ENCODE measurements at regions not wholly inside any gene's neighbourhood (a gene's known extent, or its start where the extent isn't known, plus 50 kb on each side); places are given as distances from the start of the nearest gene placed in this dataset.

DNA sequence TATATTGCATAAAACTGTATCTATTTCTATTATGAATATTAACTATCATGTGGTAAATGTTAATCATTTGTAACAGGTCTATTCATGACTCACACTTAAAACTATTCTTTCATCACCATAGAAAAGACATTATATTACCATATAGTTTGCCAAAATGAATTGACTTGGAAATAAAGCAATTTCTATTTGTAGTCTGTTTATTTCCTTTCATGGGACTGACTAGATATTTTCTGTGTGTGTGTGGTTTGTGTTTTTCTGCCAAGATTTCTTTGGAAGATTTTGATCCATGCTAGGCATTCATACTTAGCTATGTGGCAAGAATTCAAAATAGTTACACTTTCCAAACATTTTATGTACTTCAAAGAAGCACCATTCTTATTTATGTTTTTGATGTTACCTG lies 522.5 kb upstream of the AGTR1 start:
- no peak overlapping the region for H3K9ac ChIP-seq (ENCODE audit: low read length)
- no peaks in the 10 kb centered on the region for H3K9me3 ChIP-seq (ENCODE audit: insufficient read depth, low read length)
- H3K4me2 ChIP-seq (ENCODE audit: low read depth, low read length, poor library complexity, severe bottlenecking), result no peak overlapping the region
- no peaks in the 10 kb centered on the region for H3K79me2 ChIP-seq (ENCODE audit: insufficient read depth, low read length)
- H3K27me3 ChIP-seq (ENCODE audit: low read length), result no peaks in the 10 kb centered on the region
- no peak overlapping the region for H3K27ac ChIP-seq (ENCODE audit: low read depth, low read length)
- no peaks in the 10 kb centered on the region for H3K36me3 ChIP-seq (ENCODE audit: low read length)
- H3K9me2 ChIP-seq (replicated peaks; ENCODE audit: insufficient read depth, low read length), result no peaks in the 10 kb centered on the region
- H3F3A ChIP-seq (ENCODE audit: insufficient read depth), result no peaks in the 10 kb centered on the region
- H3K4me3 ChIP-seq (ENCODE audit: insufficient read depth, low read length, poor library complexity, severe bottlenecking), result no peak overlapping the region
- no peak overlapping the region for H2AFZ ChIP-seq (ENCODE audit: low read depth, low read length, severe bottlenecking)
- TF ChIP-seq, protein P1, sequence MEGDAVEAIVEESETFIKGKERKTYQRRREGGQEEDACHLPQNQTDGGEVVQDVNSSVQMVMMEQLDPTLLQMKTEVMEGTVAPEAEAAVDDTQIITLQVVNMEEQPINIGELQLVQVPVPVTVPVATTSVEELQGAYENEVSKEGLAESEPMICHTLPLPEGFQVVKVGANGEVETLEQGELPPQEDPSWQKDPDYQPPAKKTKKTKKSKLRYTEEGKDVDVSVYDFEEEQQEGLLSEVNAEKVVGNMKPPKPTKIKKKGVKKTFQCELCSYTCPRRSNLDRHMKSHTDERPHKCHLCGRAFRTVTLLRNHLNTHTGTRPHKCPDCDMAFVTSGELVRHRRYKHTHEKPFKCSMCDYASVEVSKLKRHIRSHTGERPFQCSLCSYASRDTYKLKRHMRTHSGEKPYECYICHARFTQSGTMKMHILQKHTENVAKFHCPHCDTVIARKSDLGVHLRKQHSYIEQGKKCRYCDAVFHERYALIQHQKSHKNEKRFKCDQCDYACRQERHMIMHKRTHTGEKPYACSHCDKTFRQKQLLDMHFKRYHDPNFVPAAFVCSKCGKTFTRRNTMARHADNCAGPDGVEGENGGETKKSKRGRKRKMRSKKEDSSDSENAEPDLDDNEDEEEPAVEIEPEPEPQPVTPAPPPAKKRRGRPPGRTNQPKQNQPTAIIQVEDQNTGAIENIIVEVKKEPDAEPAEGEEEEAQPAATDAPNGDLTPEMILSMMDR (IDR thresholded peaks at IDR 0.05; ENCODE audit: insufficient read depth, low read length, poor library complexity, severe bottlenecking), result no peak
- TF ChIP-seq EZH2phosphoT487 (conservative IDR thresholded peaks at IDR 0.05; ENCODE audit: low read length), result no peak
- no peaks in the 10 kb centered on the region for H4K20me1 ChIP-seq (ENCODE audit: low read depth, low read length)

DNA sequence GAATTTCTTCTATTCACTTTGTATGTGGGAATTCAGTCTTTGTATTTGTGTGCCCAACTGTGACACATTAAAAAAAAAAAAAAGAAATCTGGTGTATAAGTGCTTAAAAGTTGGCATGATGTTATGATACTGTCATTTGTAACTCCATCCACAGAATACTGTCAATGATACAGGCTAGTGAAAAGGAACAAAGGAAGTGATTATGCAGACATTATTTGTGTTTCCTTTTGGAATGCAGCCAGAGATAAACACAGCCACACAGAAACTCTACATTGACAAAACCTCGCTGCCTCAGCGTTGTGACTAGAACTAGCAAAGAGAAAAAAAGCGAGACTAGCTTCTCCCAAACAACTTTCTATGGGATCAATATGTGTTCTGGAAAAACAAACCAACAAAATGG lies 519.2 kb upstream of the AGTR1 start:
- H3K9me2 ChIP-seq (replicated peaks; ENCODE audit: insufficient read depth, low read length), result no peaks in the 10 kb centered on the region
- no peak overlapping the region for H3K9ac ChIP-seq (ENCODE audit: low read length)
- H4K20me1 ChIP-seq (ENCODE audit: low read depth, low read length), result no peaks in the 10 kb centered on the region
- no peaks in the 10 kb centered on the region for H3K9me3 ChIP-seq (ENCODE audit: insufficient read depth, low read length)
- H2AFZ ChIP-seq (ENCODE audit: low read depth, low read length, severe bottlenecking), result no peak overlapping the region
- no peak overlapping the region for H3K4me3 ChIP-seq (ENCODE audit: insufficient read depth, low read length, poor library complexity, severe bottlenecking)
- no peak for TF ChIP-seq EZH2phosphoT487 (conservative IDR thresholded peaks at IDR 0.05; ENCODE audit: low read length)
- TF ChIP-seq, protein P1 (IDR thresholded peaks at IDR 0.05; ENCODE audit: insufficient read depth, low read length, poor library complexity, severe bottlenecking), result no peak
- H3K27me3 ChIP-seq (ENCODE audit: low read length), result no peaks in the 10 kb centered on the region
- H3K27ac ChIP-seq (ENCODE audit: low read depth, low read length), result no peak overlapping the region
- H3K79me2 ChIP-seq (ENCODE audit: insufficient read depth, low read length), result no peaks in the 10 kb centered on the region
- no peaks in the 10 kb centered on the region for H3K36me3 ChIP-seq (ENCODE audit: low read length)
- no peaks in the 10 kb centered on the region for H3F3A ChIP-seq (ENCODE audit: insufficient read depth)
- H3K4me2 ChIP-seq (ENCODE audit: low read depth, low read length, poor library complexity, severe bottlenecking), result no peak overlapping the region

DNA sequence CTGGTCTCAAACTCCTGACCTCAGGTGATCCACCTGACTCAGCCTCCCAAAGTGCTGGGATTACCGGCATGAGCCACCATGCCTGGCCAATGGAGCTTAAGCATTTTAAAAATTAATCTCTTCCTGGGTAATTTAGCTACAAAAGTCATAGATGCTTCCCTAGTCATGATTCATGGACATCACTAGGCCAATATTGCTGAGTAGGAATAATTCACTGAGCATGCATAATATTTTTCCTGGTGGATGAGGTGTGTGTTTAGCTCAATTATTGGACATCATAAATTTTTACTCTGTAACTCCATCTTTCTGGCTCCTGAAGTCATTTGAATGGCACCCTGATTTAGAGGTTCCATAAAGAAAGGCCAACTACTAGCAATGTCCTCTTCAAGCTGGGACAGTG lies 512.9 kb upstream of the AGTR1 start:
- H3K27me3 ChIP-seq (ENCODE audit: low read length), result no peaks in the 10 kb centered on the region
- no peaks in the 10 kb centered on the region for H3F3A ChIP-seq (ENCODE audit: insufficient read depth)
- no peaks in the 10 kb centered on the region for H3K9me3 ChIP-seq (ENCODE audit: insufficient read depth, low read length)
- no peaks in the 10 kb centered on the region for H4K20me1 ChIP-seq (ENCODE audit: low read depth, low read length)
- no peaks in the 10 kb centered on the region for H3K79me2 ChIP-seq (ENCODE audit: insufficient read depth, low read length)
- no peak overlapping the region for H3K9ac ChIP-seq (ENCODE audit: low read length)
- H2AFZ ChIP-seq (ENCODE audit: low read depth, low read length, severe bottlenecking), result no peak overlapping the region
- TF ChIP-seq, protein P1 (IDR thresholded peaks at IDR 0.05; ENCODE audit: insufficient read depth, low read length, poor library complexity, severe bottlenecking), result no peak
- no peak for TF ChIP-seq EZH2phosphoT487 (conservative IDR thresholded peaks at IDR 0.05; ENCODE audit: low read length)
- no peak overlapping the region for H3K4me2 ChIP-seq (ENCODE audit: low read depth, low read length, poor library complexity, severe bottlenecking)
- H3K27ac ChIP-seq (ENCODE audit: low read depth, low read length), result no peak overlapping the region
- no peak overlapping the region for H3K4me3 ChIP-seq (ENCODE audit: insufficient read depth, low read length, poor library complexity, severe bottlenecking)
- H3K9me2 ChIP-seq (replicated peaks; ENCODE audit: insufficient read depth, low read length), result no peaks in the 10 kb centered on the region
- H3K36me3 ChIP-seq (ENCODE audit: low read length), result no peaks in the 10 kb centered on the region

DNA sequence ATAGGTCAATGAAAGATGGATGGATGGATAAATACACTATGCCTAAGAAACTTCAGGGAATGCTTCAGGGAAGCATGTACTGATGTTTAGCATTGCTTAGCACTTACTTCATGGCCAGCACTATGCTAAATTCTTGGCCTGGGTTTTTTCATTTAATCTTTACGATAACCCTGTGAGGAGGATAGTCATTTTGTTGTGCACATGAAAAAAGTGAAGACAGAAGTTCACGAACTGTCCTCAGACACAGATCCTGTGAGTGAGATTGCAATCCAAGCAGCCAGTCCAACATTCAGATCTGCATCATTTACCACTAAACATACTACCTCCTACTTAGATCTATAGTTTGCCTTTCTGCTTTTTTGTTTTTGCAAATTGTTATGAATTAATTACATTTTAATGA lies 510.8 kb upstream of the AGTR1 start:
- H3K36me3 ChIP-seq (ENCODE audit: low read length), result no peaks in the 10 kb centered on the region
- H4K20me1 ChIP-seq (ENCODE audit: low read depth, low read length), result no peaks in the 10 kb centered on the region
- no peaks in the 10 kb centered on the region for H3K27me3 ChIP-seq (ENCODE audit: low read length)
- H3K79me2 ChIP-seq (ENCODE audit: insufficient read depth, low read length), result no peaks in the 10 kb centered on the region
- no peaks in the 10 kb centered on the region for H3F3A ChIP-seq (ENCODE audit: insufficient read depth)
- H3K9me3 ChIP-seq (ENCODE audit: insufficient read depth, low read length), result no peaks in the 10 kb centered on the region
- H2AFZ ChIP-seq (ENCODE audit: low read depth, low read length, severe bottlenecking), result no peak overlapping the region
- H3K9ac ChIP-seq (ENCODE audit: low read length), result no peak overlapping the region
- H3K27ac ChIP-seq (ENCODE audit: low read depth, low read length), result no peak overlapping the region
- no peak overlapping the region for H3K4me3 ChIP-seq (ENCODE audit: insufficient read depth, low read length, poor library complexity, severe bottlenecking)
- no peaks in the 10 kb centered on the region for H3K9me2 ChIP-seq (replicated peaks; ENCODE audit: insufficient read depth, low read length)
- H3K4me2 ChIP-seq (ENCODE audit: low read depth, low read length, poor library complexity, severe bottlenecking), result no peak overlapping the region
- no peak for TF ChIP-seq EZH2phosphoT487 (conservative IDR thresholded peaks at IDR 0.05; ENCODE audit: low read length)
- TF ChIP-seq, protein P1 (IDR thresholded peaks at IDR 0.05; ENCODE audit: insufficient read depth, low read length, poor library complexity, severe bottlenecking), result no peak
